Tibial nerve (tissue), 3 donors: ENCODE measurements at regions not wholly inside any gene's neighbourhood (a gene's known extent, or its start where the extent isn't known, plus 50 kb on each side); places are given as distances from the start of the nearest gene placed in this dataset.

ENCODE experiments used
- CTCF ChIP-seq, 5 experiments: fragments of 200-600 bp in 3 of 5; fragments of 450-650 bp in 2 of 5; sonication (generic) in 3 of 5; IDR thresholded peaks; one replicate each; pipeline ENCODE4 v1.5.1; 2016 to 2019; ENCODE audit warnings: antibody characterized with exemption in 5 of 5, mild to moderate bottlenecking in 3 of 5, moderate library complexity in 2 of 5
- POLR2A ChIP-seq, 2 donors: fragments of 450-650 bp; IDR thresholded peaks; one replicate each; pipeline ENCODE4 v1.6.1; 2017; ENCODE audit warnings: antibody characterized with exemption in 2 of 2, mild to moderate bottlenecking in 2 of 2, moderate library complexity in 2 of 2

DNA sequence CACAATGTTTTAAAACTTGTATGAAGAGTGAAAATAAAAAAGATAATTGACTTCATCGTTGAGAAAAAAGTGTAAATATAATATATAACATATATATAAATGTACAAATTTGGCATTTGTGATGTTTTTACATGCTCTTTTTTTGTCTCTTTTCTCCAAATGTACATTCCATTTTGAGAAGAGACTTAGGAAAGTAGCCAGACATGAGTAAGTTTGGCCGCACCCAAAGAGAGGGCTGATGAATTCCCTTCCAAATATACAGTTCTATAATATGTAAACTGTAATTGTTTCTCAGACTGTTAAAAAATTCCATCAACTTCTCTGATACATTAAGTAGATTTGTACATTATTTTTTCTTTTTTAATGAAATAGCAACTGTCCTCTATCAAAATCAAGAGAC is 193.2 kb upstream of the MAP3K1 start:
- TF ChIP-seq CTCF (IDR thresholded peaks at IDR 0.05) (no peak), POLR2A (IDR thresholded peaks at IDR 0.05) (no peak)
